SK-N-SH (cell line): ENCODE measurements at regions not wholly inside any gene's neighbourhood (a gene's known extent, or its start where the extent isn't known, plus 50 kb on each side); places are given as distances from the start of the nearest gene placed in this dataset.

Experiments used
- CHD2 ChIP-seq: fragments of 150-350 bp; IDR thresholded peaks from 2 replicates; pipeline ENCODE4 v1.6.1; 2018; ENCODE audit warnings: low read length; ENCODE audit not compliant: partially characterized antibody
- CTCF ChIP-seq: fragments of 200-600 bp; sonication (generic); IDR thresholded peaks from 2 replicates; pipeline ENCODE4 v1.6.1; 2017; ENCODE audit warnings: antibody characterized with exemption, mild to moderate bottlenecking, moderate library complexity
- EP300 ChIP-seq, 2 experiments: IDR thresholded peaks; 2 replicates each; pipeline versions ENCODE4 v1.4.0 to v1.6.1; 2012; ENCODE audit warnings: borderline replicate concordance in 1 of 2, low read depth in 1 of 2, low read length in 1 of 2
- EZH2phosphoT487 ChIP-seq: fragments of 200-600 bp; sonication (generic); IDR thresholded peaks from 2 replicates; pipeline ENCODE4 v1.6.1; 2017; ENCODE audit warnings: low read depth, mixed run types, mild to moderate bottlenecking, antibody characterized with exemption, moderate library complexity, borderline replicate concordance
- FOXJ3 ChIP-seq: sonication (generic); formaldehyde crosslinking; IDR thresholded peaks from 2 replicates; pipeline ENCODE4 v1.5.1; 2020; ENCODE audit warnings: mild to moderate bottlenecking, missing genetic modification reagents
- FOXM1 ChIP-seq: IDR thresholded peaks from 2 replicates; pipeline ENCODE4 v1.4.0; 2012; ENCODE audit warnings: low read depth, mild to moderate bottlenecking
- JUND ChIP-seq: IDR thresholded peaks from 2 replicates; pipeline ENCODE4 v1.4.0; 2012
- MXI1 ChIP-seq: IDR thresholded peaks from 2 replicates; pipeline ENCODE4 v1.6.1; 2012; ENCODE audit warnings: mild to moderate bottlenecking, low read depth, low read length, improper control_type of control experiment
- POLR2AphosphoS5 ChIP-seq: IDR thresholded peaks from 2 replicates; pipeline ENCODE4 v1.6.1; 2012; ENCODE audit warnings: low read depth, low read length
- SIN3A ChIP-seq: IDR thresholded peaks from 2 replicates; pipeline ENCODE4 v1.6.1; 2012; ENCODE audit warnings: low read depth, mild to moderate bottlenecking, low read length, moderate library complexity, borderline replicate concordance
- TAF1 ChIP-seq: IDR thresholded peaks from 2 replicates; pipeline ENCODE4 v1.6.1; 2012; ENCODE audit warnings: low read depth, mild to moderate bottlenecking, low read length, moderate library complexity, borderline replicate concordance
- USF2 ChIP-seq: fragments of 150-350 bp; IDR thresholded peaks from 2 replicates; pipeline ENCODE4 v1.6.1; 2017; ENCODE audit warnings: antibody characterized with exemption, low read length, low read depth, borderline replicate concordance
- ZBTB33 ChIP-seq: IDR thresholded peaks from 2 replicates; pipeline ENCODE4 v1.4.0; 2012; ENCODE audit warnings: low read depth, borderline replicate concordance

DNA sequence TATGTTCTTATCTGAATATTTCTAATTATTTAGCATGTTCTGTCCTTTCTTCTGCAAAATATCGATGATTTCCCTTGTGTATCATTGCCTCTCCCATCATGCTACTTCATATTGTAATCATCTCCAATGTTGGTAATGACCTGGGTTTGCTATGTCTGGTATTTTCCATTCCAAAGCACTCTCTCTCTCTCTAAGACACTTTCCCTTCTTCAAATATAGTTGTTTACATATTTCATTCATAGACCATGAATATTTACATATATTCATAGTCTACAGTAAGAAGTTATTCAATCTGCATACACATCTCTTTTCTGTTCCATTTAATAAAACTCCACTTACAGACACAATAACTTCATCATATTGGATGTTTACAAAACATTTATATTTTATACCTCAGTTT is 1516.5 kb upstream of the FLRT2 start:
- TF ChIP-seq SIN3A, result no peak
- TF ChIP-seq CTCF, result no peak
- TF ChIP-seq TAF1, result no peak
- TF ChIP-seq JUND, result no peak
- TF ChIP-seq EZH2phosphoT487, result no peak
- no peak for TF ChIP-seq EP300 (IDR thresholded peaks at IDR 0.05; ENCODE audit: borderline replicate concordance in 1 of 2, low read depth in 1 of 2, low read length in 1 of 2)
- no peak for TF ChIP-seq FOXJ3 (CRISPR knock-in tag)
- TF ChIP-seq ZBTB33, result no peak
- no peak for TF ChIP-seq POLR2AphosphoS5
- TF ChIP-seq MXI1, result no peak
- TF ChIP-seq CHD2, result no peak
- no peak for TF ChIP-seq USF2
- no peak for TF ChIP-seq FOXM1
